ENCODE measurements at regions not wholly inside any gene's neighbourhood (a gene's known extent, or its start where the extent isn't known, plus 50 kb on each side); places are given as distances from the start of the nearest gene placed in this dataset.
"Not testable (repeated sequence)": the region's sequence is repeated elsewhere in the genome, so short reads cannot be mapped to it uniquely, and the experiment has no call there.

GRCh38 chr14:66001356-66001755 lies 484.8 kb upstream of the CCDC196 start:
- intact Hi-C loops (cut with micrococcal nuclease): no loop called here

GRCh38 chr14:66003082-66003730 lies 483.0 kb upstream of the CCDC196 start:
- intact Hi-C loops (cut with micrococcal nuclease): no loop called here

GRCh38 chr14:66005900-66006434 lies 480.2 kb upstream of the CCDC196 start:
- intact Hi-C loops (cut with micrococcal nuclease): no loop called here

- intact Hi-C loops (cut with micrococcal nuclease): no loop called here
These were observed 477.5 kb upstream of the CCDC196 start for GRCh38 chr14:66008631-66009030.

- intact Hi-C loops (cut with micrococcal nuclease): no loop called here
These were observed 477.1 kb upstream of the CCDC196 start for GRCh38 chr14:66009089-66009488.

- intact Hi-C loops (cut with micrococcal nuclease): no loop called here
These were observed 475.5 kb upstream of the CCDC196 start for GRCh38 chr14:66010695-66011094.

- intact Hi-C loops (cut with micrococcal nuclease): no loop called here
These were observed 474.3 kb upstream of the CCDC196 start for GRCh38 chr14:66011855-66012254.

GRCh38 chr14:66013607-66014006 lies 472.6 kb upstream of the CCDC196 start:
- intact Hi-C loops (cut with micrococcal nuclease): not testable (repeated sequence)

GRCh38 chr14:66015071-66015780 lies 470.9 kb upstream of the CCDC196 start:
- intact Hi-C loops (cut with micrococcal nuclease): no loop called here

- intact Hi-C loops (cut with micrococcal nuclease): no loop called here
These were observed 468.2 kb upstream of the CCDC196 start for GRCh38 chr14:66017927-66018326.

- intact Hi-C loops (cut with micrococcal nuclease): no loop called here
These were observed 463.6 kb upstream of the CCDC196 start for GRCh38 chr14:66022526-66022925.

- intact Hi-C loops (cut with micrococcal nuclease): no loop called here
These were observed 460.4 kb upstream of the CCDC196 start for GRCh38 chr14:66025779-66026178.

GRCh38 chr14:66031981-66032380 lies 454.2 kb upstream of the CCDC196 start:
- intact Hi-C loops (cut with micrococcal nuclease): not testable (repeated sequence)

- intact Hi-C loops (cut with micrococcal nuclease): no loop called here
These were observed 453.4 kb upstream of the CCDC196 start for GRCh38 chr14:66032800-66033199.

- intact Hi-C loops (cut with micrococcal nuclease): no loop called here
These were observed 449.6 kb upstream of the CCDC196 start for GRCh38 chr14:66036547-66036946.

- intact Hi-C loops (cut with micrococcal nuclease): no loop called here
These were observed 448.8 kb upstream of the CCDC196 start for GRCh38 chr14:66037361-66037760.

GRCh38 chr14:66038212-66038611 lies 448.0 kb upstream of the CCDC196 start:
- intact Hi-C loops (cut with micrococcal nuclease): no loop called here

GRCh38 chr14:66038618-66039017 lies 447.6 kb upstream of the CCDC196 start:
- intact Hi-C loops (cut with micrococcal nuclease): no loop called here

GRCh38 chr14:66039495-66039894 lies 446.7 kb upstream of the CCDC196 start:
- intact Hi-C loops (cut with micrococcal nuclease): no loop called here

- intact Hi-C loops (cut with micrococcal nuclease): no loop called here
These were observed 444.6 kb upstream of the CCDC196 start for GRCh38 chr14:66041582-66041981.

- intact Hi-C loops (cut with micrococcal nuclease): no loop called here
These were observed 442.2 kb upstream of the CCDC196 start for GRCh38 chr14:66043921-66044320.

GRCh38 chr14:66045572-66046021 lies 440.6 kb upstream of the CCDC196 start:
- intact Hi-C loops (cut with micrococcal nuclease): no loop called here

- intact Hi-C loops (cut with micrococcal nuclease): no loop called here
These were observed 440.1 kb upstream of the CCDC196 start for GRCh38 chr14:66046035-66046434.

All from T-helper 1 cell treated with Interleukin-12 subunit alpha and Interleukin-12 subunit beta and Interleukin-4 antibody, amounts not matched to agents 30 ng/mL and 1 ng/mL, for 36 hours (primary cell).